ENCODE measurements at regions not wholly inside any gene's neighbourhood (a gene's known extent, or its start where the extent isn't known, plus 50 kb on each side); places are given as distances from the start of the nearest gene placed in this dataset.

- DNase-seq: no peak
Measured at GRCh38 chr2:5102823-5103222, 589.4 kb upstream of the SOX11 start.

GRCh38 chr2:5111581-5111980 lies 580.6 kb upstream of the SOX11 start:
- DNase-seq: peak; percentile 79

GRCh38 chr2:5119046-5119445 lies 573.1 kb upstream of the SOX11 start:
- no peak for DNase-seq

GRCh38 chr2:5121121-5121520 lies 571.1 kb upstream of the SOX11 start:
- DNase-seq: no peak

GRCh38 chr2:5121642-5122041 lies 570.5 kb upstream of the SOX11 start:
- no peak for DNase-seq

GRCh38 chr2:5123582-5124196 lies 568.5 kb upstream of the SOX11 start:
- no peak for DNase-seq

GRCh38 chr2:5125017-5125730 lies 567.0 kb upstream of the SOX11 start:
- DNase-seq: peak; percentile 40

GRCh38 chr2:5132281-5132680 lies 559.9 kb upstream of the SOX11 start:
- DNase-seq: no peak

- no peak for DNase-seq
Measured at GRCh38 chr2:5140347-5140746, 551.8 kb upstream of the SOX11 start.

- DNase-seq: no peak
Measured at GRCh38 chr2:5144159-5144558, 548.0 kb upstream of the SOX11 start.

GRCh38 chr2:5145053-5145452 lies 547.1 kb upstream of the SOX11 start:
- DNase-seq: no peak

GRCh38 chr2:5145801-5146200 lies 546.4 kb upstream of the SOX11 start:
- DNase-seq: no peak

- DNase-seq: no peak
Measured at GRCh38 chr2:5148392-5149085, 543.6 kb upstream of the SOX11 start.

GRCh38 chr2:5150871-5151270 lies 541.3 kb upstream of the SOX11 start:
- DNase-seq: no peak

GRCh38 chr2:5164776-5165525 lies 527.2 kb upstream of the SOX11 start:
- DNase-seq: no peak

GRCh38 chr2:5172923-5173322 lies 519.3 kb upstream of the SOX11 start:
- DNase-seq: no peak

GRCh38 chr2:5173876-5174535 lies 518.2 kb upstream of the SOX11 start:
- no peak for DNase-seq

GRCh38 chr2:5175231-5175630 lies 517.0 kb upstream of the SOX11 start:
- DNase-seq: no peak

GRCh38 chr2:5176764-5177163 lies 515.4 kb upstream of the SOX11 start:
- DNase-seq: no peak

GRCh38 chr2:5183031-5183430 lies 509.2 kb upstream of the SOX11 start:
- DNase-seq: no peak

- no peak for DNase-seq
Measured at GRCh38 chr2:5187283-5187682, 504.9 kb upstream of the SOX11 start.

GRCh38 chr2:5188636-5189035 lies 503.5 kb upstream of the SOX11 start:
- DNase-seq: no peak

- DNase-seq: no peak
Measured at GRCh38 chr2:5190023-5190422, 502.2 kb upstream of the SOX11 start.

Data from SHP77 treated with DMSO at 0.1 percent for 48 hours (cell line).